Activated naive CD8-positive, alpha-beta T cell treated with anti-CD3 and anti-CD28 coated beads, Interleukin-2, amount 10 ng/mL, durations not matched to agents 7 days and 5 days (primary cell): ENCODE measurements at regions not wholly inside any gene's neighbourhood (a gene's known extent, or its start where the extent isn't known, plus 50 kb on each side); places are given as distances from the start of the nearest gene placed in this dataset.
A peak's percentile ranks its signal among the peaks of the same experiment; 100 is the strongest.
"Not testable (repeated sequence)": the region's sequence is repeated elsewhere in the genome, so short reads cannot be mapped to it uniquely, and the experiment has no call there.

Experiments used
- ATAC-seq: fragments of 150-1000 bp; cut with Tn5 transposase; one replicate; pipeline ENCODE4 v1.10.0; 2021; ENCODE audit warnings: low read depth, moderate library complexity
- POLR2A ChIA-PET: fragments of 350-600 bp; sonication (Branson Sonifier 250); formaldehyde crosslinking; loops from one replicate; lab custom pipeline; 2021; ENCODE audit warnings: antibody characterized with exemption; lab: Charles Lee
- DNase-seq: peaks from one replicate; pipeline ENCODE4 v3.0.0; 2021
- H3K27ac Mint-ChIP-seq: one replicate; pipeline ENCODE4 v1.8.0; 2022; ENCODE audit warnings: mild to moderate bottlenecking, mixed read lengths
- H3K27me3 Mint-ChIP-seq: one replicate; pipeline ENCODE4 v1.8.0; 2022; ENCODE audit warnings: mild to moderate bottlenecking, moderate library complexity, mixed read lengths
- H3K36me3 Mint-ChIP-seq: one replicate; pipeline ENCODE4 v1.8.0; 2021; ENCODE audit warnings: mild to moderate bottlenecking, mixed read lengths
- H3K4me1 Mint-ChIP-seq: one replicate; pipeline ENCODE4 v1.8.0; 2021; ENCODE audit warnings: mixed read lengths
- H3K4me3 Mint-ChIP-seq: one replicate; pipeline ENCODE4 v1.8.0; 2022; ENCODE audit warnings: mild to moderate bottlenecking, moderate library complexity, mixed read lengths
- H3K9me3 Mint-ChIP-seq: one replicate; pipeline ENCODE4 v1.8.0; 2021; ENCODE audit warnings: mixed read lengths

- DNase-seq (no peak), ATAC-seq (no peak)
- no peak overlapping the region for H3K4me3 Mint-ChIP-seq
- no peak overlapping the region for H3K27ac Mint-ChIP-seq
- no peaks in the 10 kb centered on the region for H3K4me1 Mint-ChIP-seq
- peaks cover 2% of the 10 kb centered on the region for H3K27me3 Mint-ChIP-seq
- H3K36me3 Mint-ChIP-seq: no peaks in the 10 kb centered on the region
- no peaks in the 10 kb centered on the region for H3K9me3 Mint-ChIP-seq
- POLR2A ChIA-PET: no interaction called here
These were observed 372.3 kb downstream of the HLX start for GRCh38 chr1:221251580-221251979.

GRCh38 chr1:221254813-221255212, 375.6 kb downstream of the HLX start:
- no peaks in the 10 kb centered on the region for H3K9me3 Mint-ChIP-seq
- peaks cover 2% of the 10 kb centered on the region for H3K27me3 Mint-ChIP-seq
- H3K27ac Mint-ChIP-seq: no peak overlapping the region
- no peaks in the 10 kb centered on the region for H3K36me3 Mint-ChIP-seq
- no peaks in the 10 kb centered on the region for H3K4me1 Mint-ChIP-seq
- H3K4me3 Mint-ChIP-seq: no peak overlapping the region
- ATAC-seq: no peak
- POLR2A ChIA-PET: no interaction called here
- no peak for DNase-seq

DNA sequence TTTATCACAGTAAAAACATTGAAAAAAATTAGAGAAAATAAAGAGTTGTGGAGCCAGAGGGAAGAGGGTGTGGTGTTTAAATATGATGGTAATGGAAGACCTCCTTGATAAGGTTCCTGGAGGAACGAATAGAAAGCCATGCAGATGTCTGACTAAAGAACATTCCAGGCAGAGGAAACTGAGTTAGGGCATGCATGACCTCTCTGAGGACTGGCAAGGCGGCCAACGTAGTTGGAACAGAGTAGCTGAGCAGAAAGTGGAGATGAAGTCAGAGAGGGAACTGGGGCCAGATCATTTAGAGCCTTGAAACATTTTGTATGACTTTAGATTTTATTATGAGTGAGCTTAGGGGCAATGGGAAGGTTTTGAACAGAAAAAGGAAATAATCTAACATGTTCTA, 377.5 kb downstream of the HLX start:
- H3K4me1 Mint-ChIP-seq: no peaks in the 10 kb centered on the region
- H3K4me3 Mint-ChIP-seq: no peak overlapping the region
- no peaks in the 10 kb centered on the region for H3K9me3 Mint-ChIP-seq
- no peak for ATAC-seq
- no peaks in the 10 kb centered on the region for H3K36me3 Mint-ChIP-seq
- no peak for DNase-seq
- POLR2A ChIA-PET: no interaction called here
- H3K27me3 Mint-ChIP-seq: peaks cover 2% of the 10 kb centered on the region
- H3K27ac Mint-ChIP-seq: no peak overlapping the region

- H3K36me3 Mint-ChIP-seq, H3K27me3 Mint-ChIP-seq, POLR2A ChIA-PET, DNase-seq, H3K9me3 Mint-ChIP-seq, H3K4me3 Mint-ChIP-seq, H3K27ac Mint-ChIP-seq, ATAC-seq, H3K4me1 Mint-ChIP-seq: not testable (repeated sequence)
These were observed 378.3 kb downstream of the HLX start for GRCh38 chr1:221257548-221257947.

GRCh38 chr1:221262677-221263076, 383.4 kb downstream of the HLX start:
- H3K27ac Mint-ChIP-seq, H3K9me3 Mint-ChIP-seq, H3K4me3 Mint-ChIP-seq: not testable (repeated sequence)

DNA sequence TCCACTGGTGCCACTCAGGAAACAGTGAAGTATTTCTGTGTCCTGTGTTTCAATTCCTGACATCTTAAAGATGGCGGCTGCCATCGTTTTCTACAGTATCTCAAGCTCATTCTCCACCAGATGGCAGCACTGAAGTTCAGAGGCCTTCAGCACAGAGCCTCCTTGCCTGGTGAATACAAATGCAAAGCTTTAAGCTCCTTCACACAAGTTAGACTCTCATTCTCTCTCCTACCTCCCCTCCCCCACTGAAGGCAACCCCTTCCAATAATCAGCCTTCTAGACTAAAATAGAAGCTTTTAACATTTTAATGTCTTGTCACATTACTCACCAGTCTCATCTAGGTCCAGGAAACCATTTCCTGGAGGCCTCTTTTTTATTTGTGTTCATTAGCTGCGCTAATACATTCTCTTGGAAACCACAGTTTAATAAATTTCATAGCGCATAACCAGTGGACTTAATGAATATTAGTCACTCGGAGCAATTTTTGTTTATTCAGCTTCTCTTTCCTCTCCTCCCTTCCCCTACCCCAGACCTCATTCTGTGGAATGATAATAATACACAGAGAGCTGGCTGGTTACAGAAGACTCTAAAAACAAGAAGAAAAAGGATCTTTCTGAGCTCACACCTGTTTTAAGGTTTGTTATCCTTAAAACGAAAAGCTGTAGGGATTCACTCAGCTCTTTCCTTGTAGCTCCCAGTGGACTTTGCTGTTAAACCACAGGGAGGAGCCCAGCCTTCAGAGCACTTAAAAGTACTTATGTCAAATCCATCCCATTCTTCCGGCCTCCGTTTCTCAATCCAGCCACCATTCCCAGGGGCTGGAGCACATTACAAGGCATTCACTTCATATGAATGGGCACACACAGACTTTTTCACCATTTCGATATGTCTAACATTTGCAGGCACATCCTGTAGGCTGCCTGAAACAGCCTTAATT, 384.9 kb downstream of the HLX start:
- no peaks in the 10 kb centered on the region for H3K36me3 Mint-ChIP-seq
- H3K27me3 Mint-ChIP-seq: peaks cover 3% of the 10 kb centered on the region
- H3K4me3 Mint-ChIP-seq: no peak overlapping the region
- ATAC-seq (peak; percentile 67), DNase-seq (no peak)
- H3K27ac Mint-ChIP-seq: no peak overlapping the region
- peaks cover 4% of the 10 kb centered on the region for H3K9me3 Mint-ChIP-seq
- POLR2A ChIA-PET: no interaction called here
- H3K4me1 Mint-ChIP-seq: no peaks in the 10 kb centered on the region

More at GRCh38 chr1:221262677-221263076, 383.4 kb downstream of the HLX start:
- H3K27me3 Mint-ChIP-seq, POLR2A ChIA-PET, DNase-seq, ATAC-seq, H3K36me3 Mint-ChIP-seq, H3K4me1 Mint-ChIP-seq: not testable (repeated sequence)

GRCh38 chr1:221264848-221265247, 385.6 kb downstream of the HLX start:
- no peak for ATAC-seq
- H3K9me3 Mint-ChIP-seq: peaks cover 4% of the 10 kb centered on the region
- DNase-seq: no peak
- POLR2A ChIA-PET: no interaction called here
- no peaks in the 10 kb centered on the region for H3K4me1 Mint-ChIP-seq
- peaks cover 6% of the 10 kb centered on the region for H3K27me3 Mint-ChIP-seq
- no peak overlapping the region for H3K4me3 Mint-ChIP-seq
- no peaks in the 10 kb centered on the region for H3K36me3 Mint-ChIP-seq
- no peak overlapping the region for H3K27ac Mint-ChIP-seq

DNA sequence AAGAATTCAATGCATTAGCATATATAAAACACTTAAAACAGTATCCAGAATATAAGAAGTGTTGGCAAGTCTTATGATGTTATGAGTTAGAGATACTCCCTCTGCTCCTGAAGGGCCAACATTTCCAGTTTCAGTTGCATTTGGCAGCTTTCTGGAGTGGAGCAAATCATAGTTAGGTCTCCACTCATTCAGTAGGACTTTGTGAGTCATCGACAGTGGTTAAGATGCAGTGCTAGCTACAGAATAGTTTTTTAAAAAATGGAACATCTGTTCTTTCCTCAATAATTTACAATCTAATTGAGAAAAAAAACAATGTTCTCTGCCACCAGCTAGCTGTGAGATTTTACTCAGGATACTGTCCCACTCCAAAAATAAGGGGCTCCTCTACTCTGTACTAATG, 389.1 kb downstream of the HLX start:
- no peaks in the 10 kb centered on the region for H3K36me3 Mint-ChIP-seq
- no peak for ATAC-seq
- H3K4me3 Mint-ChIP-seq: no peak overlapping the region
- POLR2A ChIA-PET: no interaction called here
- DNase-seq: no peak
- H3K9me3 Mint-ChIP-seq: peaks cover 2% of the 10 kb centered on the region
- no peak overlapping the region for H3K27ac Mint-ChIP-seq
- peaks cover 4% of the 10 kb centered on the region for H3K27me3 Mint-ChIP-seq
- H3K4me1 Mint-ChIP-seq: no peaks in the 10 kb centered on the region

GRCh38 chr1:221271701-221272100, 392.5 kb downstream of the HLX start:
- Mint-ChIP-seq H3K4me3 (no peak overlapping the region), H3K27me3 (peaks cover 4% of the 10 kb centered on the region), H3K9me3 (no peaks in the 10 kb centered on the region), H3K4me1 (no peaks in the 10 kb centered on the region), H3K36me3 (no peaks in the 10 kb centered on the region), H3K27ac (no peak overlapping the region)
- POLR2A ChIA-PET: no interaction called here
- ATAC-seq: no peak
- DNase-seq: no peak

- no peaks in the 10 kb centered on the region for H3K36me3 Mint-ChIP-seq
- no peak for ATAC-seq
- no peaks in the 10 kb centered on the region for H3K9me3 Mint-ChIP-seq
- peaks cover 4% of the 10 kb centered on the region for H3K27me3 Mint-ChIP-seq
- H3K4me1 Mint-ChIP-seq: no peaks in the 10 kb centered on the region
- DNase-seq: no peak
- no peak overlapping the region for H3K27ac Mint-ChIP-seq
- POLR2A ChIA-PET: no interaction called here
- H3K4me3 Mint-ChIP-seq: no peak overlapping the region
These were observed 393.7 kb downstream of the HLX start for GRCh38 chr1:221272940-221273339.

- no peaks in the 10 kb centered on the region for H3K4me1 Mint-ChIP-seq
- ATAC-seq (no peak), DNase-seq (no peak)
- no peaks in the 10 kb centered on the region for H3K9me3 Mint-ChIP-seq
- H3K36me3 Mint-ChIP-seq: no peaks in the 10 kb centered on the region
- H3K27me3 Mint-ChIP-seq: peaks cover 4% of the 10 kb centered on the region
- POLR2A ChIA-PET: no interaction called here
- H3K4me3 Mint-ChIP-seq: no peak overlapping the region
- no peak overlapping the region for H3K27ac Mint-ChIP-seq
These were observed 395.1 kb downstream of the HLX start for GRCh38 chr1:221274373-221274772.

- Mint-ChIP-seq H3K36me3 (no peaks in the 10 kb centered on the region), H3K4me3 (no peak overlapping the region), H3K27me3 (peaks cover 2% of the 10 kb centered on the region), H3K27ac (no peak overlapping the region), H3K4me1 (no peaks in the 10 kb centered on the region), H3K9me3 (no peaks in the 10 kb centered on the region)
- POLR2A ChIA-PET: no interaction called here
- ATAC-seq: no peak
- DNase-seq: no peak
These were observed 397.7 kb downstream of the HLX start for GRCh38 chr1:221276896-221277409.

GRCh38 chr1:221279146-221279545, 399.9 kb downstream of the HLX start:
- H3K27me3 Mint-ChIP-seq: peaks cover 2% of the 10 kb centered on the region
- ATAC-seq: no peak
- H3K4me3 Mint-ChIP-seq: no peak overlapping the region
- POLR2A ChIA-PET: no interaction called here
- DNase-seq: no peak
- H3K4me1 Mint-ChIP-seq: no peaks in the 10 kb centered on the region
- H3K27ac Mint-ChIP-seq: no peak overlapping the region
- no peaks in the 10 kb centered on the region for H3K9me3 Mint-ChIP-seq
- H3K36me3 Mint-ChIP-seq: no peaks in the 10 kb centered on the region

- DNase-seq (no peak), ATAC-seq (no peak)
- Mint-ChIP-seq H3K27ac (no peak overlapping the region), H3K9me3 (no peaks in the 10 kb centered on the region), H3K4me1 (no peaks in the 10 kb centered on the region), H3K36me3 (no peaks in the 10 kb centered on the region), H3K27me3 (peaks cover 2% of the 10 kb centered on the region), H3K4me3 (no peak overlapping the region)
- POLR2A ChIA-PET: no interaction called here
These were observed 404.3 kb downstream of the HLX start for GRCh38 chr1:221283532-221283931.
